EL (cell line): ENCODE measurements at regions not wholly inside any gene's neighbourhood (a gene's known extent, or its start where the extent isn't known, plus 50 kb on each side); places are given as distances from the start of the nearest gene placed in this dataset.
A peak's percentile ranks its signal among the peaks of the same experiment; 100 is the strongest.

Experiments
- DNase-seq: peaks from one replicate; pipeline ENCODE4 v3.0.0-alpha.2; 2016

DNA sequence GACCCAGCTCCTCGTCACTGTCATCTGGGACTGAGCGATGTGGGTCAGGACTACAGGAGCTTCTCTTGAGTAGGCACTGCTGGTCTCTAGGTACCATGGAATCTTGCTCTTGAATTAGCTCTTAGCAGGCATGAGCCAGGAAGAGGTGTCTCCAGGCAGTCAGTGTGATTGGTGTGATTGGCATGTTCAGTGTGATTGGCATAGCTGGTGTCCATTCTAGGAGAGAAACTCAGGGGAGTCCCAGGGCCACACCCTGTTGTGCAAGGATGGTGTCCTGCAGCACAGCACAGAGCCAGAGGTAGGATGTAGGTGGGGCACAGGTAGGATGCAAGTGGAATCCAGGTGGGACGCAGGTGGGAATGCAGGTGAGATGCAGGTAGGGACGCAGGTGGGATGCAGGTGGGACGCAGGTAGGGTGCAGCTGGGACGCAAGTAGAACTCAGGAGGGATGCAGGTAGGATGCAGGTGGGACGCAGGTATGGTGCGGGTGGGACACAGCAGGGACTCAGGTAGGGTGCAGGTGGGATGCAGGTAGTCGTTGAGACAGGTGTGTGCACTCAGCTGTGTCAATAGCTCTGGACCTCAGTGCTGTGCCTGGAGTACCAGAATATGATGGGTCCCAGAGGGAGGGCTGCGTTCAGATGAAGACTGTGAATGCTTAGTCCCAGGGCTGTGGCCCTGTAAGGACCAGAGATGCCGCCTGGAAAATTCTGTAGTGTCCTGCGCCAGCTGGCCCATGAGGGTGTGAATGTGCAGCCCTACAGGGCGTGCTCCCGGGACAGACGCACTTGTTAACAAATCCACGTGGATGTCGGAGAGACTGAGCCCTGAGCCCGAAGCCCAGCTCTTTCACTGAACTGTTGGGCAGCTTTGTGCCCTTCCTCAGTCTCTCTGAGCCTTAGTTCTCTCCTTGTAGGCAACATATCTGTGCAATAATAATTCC, 248.2 kb upstream of the PITRM1 start:
- DNase-seq, result no peak

DNA sequence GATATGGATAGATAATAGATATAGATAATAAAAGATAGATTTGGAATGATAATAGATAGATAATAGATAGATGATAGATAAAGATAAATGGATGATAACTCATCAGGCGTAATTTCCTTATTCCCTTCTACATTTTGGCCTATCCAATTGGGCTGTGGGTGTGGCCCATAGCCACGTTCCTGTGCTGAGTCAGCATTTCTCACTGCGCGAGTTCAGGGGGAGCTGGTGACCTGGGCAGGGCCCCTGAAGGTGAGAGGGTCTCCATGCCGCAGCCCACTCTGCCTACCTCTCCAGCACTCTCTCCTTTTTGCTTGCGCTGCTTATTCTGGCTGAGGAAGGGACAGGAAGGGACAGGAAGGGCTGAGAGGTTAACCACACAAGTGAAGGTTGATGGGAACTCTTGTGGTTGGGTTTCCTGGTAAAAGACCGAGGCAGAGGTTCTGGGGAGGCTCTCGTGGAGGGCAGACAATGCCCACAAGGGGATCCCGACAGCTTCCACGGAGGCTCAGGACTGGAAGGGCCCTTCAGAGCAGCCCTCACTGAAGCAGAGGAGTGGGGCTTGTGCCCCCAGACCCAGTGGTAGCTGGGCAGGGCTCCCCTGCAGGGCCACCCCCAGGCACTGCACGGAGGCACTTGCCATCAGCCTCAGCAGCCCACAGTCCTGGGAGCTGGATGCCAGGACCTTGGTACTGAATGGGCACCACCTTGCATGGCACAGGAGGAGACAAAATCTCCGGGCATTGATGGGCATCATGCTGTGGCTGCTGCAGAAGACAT, 247.3 kb upstream of the PITRM1 start:
- no peak for DNase-seq

DNA sequence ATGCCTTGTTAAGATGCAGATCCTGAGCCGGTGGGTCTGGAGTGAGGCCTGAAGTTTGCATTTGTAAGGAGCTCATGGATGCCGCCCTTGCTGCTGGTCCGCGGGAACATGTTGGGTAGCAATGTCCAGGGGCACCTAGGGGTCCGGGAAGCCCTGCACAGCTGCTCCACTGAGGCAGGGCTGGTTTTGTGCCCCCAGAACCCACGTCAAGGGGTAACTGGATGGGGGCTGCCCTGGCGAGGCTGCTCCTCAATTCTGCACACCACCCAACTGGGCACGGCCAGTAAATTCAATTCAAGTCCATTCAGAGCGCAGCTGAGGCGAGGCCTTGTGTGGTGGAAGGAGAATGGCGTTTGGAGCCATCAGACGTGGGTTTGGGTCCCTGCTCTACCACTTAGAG, 246.3 kb upstream of the PITRM1 start:
- no peak for DNase-seq

DNA sequence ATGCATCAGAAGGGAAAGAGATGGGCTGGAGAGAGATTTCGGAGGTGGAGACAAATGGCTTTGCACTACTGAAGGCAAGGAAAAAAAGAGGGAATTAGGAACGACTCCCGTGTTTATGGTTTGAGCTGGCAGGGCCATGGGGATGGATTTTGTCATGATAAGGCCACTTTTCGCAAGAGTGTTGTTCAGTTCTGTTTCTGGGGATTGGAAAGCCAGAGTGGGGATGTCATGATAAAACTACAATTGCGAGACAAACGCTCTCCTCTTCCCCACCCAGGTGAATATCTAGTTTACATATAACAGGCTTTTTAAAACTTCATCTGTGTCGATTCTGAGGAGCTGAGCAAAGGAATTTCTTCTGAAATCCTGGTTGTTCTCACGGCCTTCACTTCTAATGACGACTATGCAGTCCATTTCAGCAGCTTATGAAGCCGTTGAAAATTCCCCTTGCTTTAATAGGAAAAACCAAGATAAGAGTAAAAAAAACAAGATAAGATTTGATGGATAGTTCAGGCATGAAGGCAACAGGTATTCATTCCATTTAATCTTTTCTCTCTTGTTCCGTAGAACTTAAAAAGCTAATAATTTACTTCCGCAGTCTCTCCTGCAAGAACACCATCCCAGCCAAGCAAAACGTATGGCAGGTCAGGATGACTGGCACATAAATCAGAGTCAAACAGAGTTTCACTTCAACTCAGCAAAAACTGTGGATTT, 245.6 kb upstream of the PITRM1 start:
- no peak for DNase-seq

DNA sequence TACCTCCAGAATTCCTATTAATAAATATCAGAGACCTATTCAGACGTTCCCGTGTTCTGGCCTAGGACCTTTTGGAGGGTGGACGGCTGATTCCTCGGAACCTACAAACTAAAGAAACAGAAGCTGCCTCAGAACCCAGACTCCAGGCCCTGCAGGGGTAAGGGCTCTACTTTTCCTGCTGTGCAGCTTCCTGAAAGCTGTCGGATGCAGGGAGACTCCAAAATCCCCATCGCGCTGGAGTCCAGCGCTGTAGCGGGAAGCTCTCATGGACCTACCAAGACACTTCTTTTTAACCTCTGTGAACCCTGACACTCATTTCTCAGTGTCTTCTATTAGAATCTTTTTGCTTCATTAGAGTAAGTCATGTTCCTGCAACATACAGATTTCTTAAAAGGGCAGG, 244.5 kb upstream of the PITRM1 start:
- no peak for DNase-seq

DNA sequence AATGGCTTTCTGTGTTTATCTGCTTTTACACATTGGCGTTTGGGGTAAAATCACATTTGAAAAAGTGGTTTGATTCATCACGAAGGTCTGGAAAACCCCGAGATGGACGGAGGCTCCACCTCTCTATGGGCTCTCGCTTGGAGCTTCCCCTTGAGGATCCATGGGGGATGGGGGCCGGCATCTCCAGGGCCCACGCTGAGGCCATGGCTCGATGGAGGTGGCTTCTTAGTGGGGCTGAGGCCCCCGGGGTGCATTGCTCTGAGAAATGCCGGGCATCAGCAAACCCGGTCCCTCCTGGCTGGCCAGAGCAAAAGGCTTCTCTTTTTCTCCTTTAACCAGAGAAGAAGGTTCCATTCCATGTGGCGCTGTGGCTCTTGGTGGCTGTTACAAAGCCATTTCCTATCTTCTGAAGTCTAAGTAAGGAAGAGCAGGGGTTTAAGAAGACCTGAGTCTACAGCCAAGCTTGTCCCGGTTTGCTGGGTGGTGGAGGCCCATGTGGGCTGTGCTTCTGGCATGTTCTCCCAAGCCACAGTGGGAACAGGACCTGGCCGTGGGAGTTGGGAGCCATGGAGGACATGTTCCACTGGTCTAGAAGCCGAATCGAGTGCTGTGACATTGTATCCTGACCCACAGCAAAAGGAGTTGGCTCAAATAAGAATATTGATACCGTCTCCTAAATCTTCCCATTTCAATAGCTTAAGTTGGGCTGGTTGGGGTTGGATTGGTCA, 243.5 kb upstream of the PITRM1 start:
- no peak for DNase-seq

DNA sequence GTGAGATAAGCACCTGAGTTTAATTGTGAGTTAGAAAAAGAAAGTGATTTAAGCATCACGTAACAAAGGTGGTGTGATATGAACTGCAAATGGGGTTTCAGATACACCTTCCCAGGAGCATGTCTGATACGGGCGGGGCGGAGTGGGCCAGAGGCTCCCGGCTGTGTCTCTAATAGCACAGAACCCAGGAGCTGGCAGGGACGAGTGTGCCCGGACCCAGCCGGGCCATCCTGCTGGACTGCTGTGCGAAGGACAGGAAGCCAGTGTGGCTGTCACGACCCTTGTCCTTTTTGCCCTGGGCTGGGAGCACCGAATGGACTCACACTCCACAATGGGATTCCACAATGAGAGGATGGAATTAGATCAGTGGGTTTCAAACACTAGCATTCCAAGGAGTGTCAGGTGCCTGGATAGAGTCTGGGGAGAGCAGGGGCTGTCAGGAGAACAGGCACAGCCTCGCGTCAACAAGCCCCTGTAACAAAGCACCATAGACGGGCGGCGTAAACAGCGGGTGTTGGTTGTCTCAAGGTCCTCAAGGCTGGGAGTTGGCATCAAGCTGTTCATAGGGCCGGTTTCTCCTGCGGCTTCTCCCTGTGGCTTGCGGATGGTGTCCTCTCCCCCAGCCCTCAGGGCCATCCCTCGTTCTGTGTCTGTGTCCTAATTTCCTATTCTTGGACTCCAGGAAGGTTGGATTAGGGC, 242.6 kb upstream of the PITRM1 start:
- DNase-seq, result no peak

DNA sequence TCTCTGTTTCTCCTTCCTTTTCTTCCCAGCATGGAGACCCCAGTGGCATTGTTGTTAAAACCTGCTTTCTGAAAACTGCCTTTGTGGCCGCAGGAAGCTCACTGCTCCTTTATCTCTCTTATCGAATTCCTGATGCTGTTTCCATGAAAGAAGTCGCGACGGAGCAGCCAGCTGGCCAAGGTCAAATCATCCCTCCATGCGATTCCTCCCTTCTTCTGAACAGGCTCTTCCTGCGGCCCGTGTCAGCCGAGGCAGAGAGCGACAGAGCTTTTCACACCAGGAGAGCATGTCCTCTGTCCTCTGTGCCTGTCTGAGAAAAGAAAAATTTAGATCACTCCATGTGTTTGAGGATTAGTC, 242.1 kb upstream of the PITRM1 start:
- DNase-seq, result no peak

DNA sequence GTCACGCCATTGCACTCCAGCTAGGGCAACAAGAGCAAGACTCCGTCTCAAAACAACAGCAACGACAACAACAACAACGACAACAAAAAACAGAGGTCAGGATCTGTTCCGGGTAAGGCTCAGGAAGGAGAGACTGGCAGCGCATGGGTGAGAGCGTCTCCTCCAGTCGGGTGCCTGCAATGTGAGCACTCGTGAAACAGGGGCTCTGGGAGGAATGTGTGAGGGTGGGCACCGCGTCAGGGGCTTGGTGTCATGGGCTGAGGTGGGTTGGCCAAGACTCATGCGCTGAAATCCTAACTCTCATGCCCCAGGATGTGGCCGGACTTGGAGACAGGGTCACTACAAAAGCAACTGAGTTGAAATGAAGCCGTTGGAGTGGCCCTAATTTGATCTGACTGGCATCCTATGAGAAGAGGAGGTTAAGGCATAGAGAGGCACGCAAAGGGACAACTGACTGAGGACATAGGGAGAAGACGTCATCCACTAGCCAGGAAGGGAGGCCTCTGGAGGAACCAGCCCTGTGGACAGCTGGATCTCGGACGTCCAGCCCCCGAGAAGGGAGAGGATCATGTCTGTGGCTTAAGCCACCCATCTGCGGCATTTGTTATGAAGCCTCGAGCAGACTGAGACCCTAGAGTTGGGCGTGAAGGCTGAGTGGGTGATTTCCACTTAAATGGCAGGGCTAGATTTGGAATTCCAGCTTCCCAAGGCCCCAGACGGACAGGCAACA, 241.5 kb upstream of the PITRM1 start:
- DNase-seq, result no peak

DNA sequence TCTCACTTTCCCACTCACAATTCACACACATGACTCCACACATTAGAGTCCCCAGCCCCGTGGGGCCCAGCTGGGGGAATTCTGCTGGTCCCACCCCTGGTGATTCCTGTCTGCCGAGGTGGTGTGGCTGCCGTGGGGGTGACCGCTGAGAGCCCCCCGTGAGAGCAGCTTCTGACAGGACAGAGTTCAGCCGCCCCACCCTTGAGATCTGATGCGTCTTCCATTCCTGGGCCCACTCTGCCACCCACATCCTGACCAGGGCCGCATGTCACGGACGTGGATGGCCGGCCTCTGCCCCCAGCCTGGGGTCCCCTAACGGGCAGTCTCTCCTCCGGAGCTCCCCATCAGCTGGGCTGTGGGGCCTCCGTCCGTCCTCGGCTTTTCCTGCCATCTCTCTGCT, 240.1 kb upstream of the PITRM1 start:
- DNase-seq, result no peak

DNA sequence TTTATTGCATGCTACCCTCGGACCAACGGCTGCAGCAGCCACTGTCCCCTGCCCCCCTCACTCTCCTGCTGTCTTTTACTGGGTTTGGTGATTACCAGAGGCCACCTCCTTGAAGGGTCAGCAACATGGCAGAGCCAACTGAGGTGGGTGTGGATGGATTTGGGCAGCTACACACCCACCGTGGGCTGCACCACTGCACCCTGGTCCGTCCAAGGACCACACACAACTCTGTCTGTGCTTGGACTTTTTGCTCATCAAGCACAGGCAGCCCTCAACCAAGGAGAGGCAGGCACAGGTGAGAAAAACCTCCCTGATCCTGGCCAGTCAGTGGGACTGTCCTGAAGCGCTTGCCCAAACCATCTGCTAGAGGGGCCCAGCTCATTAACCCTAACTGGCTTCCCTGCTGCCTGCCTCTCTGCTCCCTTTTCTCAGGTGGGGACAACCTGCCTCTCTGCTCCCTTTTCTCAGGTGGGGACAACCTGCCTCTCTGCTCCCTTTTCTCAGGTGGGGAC, 239.5 kb upstream of the PITRM1 start:
- DNase-seq, result no peak

DNA sequence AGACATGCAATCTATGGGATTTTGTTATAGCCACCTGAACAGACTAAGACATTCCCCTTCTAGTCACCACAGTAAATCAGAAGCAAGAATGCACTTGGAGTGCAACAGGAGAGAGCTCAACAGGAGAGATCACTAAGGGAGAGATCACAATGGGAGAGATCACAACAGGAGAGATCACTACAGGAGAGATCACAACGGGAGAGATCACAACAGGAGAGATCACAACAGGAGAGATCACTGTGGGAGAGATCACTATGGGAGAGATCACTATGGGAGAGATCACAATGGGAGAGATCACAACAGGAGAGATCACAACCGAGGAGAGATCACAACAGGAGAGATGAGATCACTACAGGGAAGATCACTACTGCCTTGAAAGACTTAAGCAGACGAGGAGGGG, 238.5 kb upstream of the PITRM1 start:
- no peak for DNase-seq

DNA sequence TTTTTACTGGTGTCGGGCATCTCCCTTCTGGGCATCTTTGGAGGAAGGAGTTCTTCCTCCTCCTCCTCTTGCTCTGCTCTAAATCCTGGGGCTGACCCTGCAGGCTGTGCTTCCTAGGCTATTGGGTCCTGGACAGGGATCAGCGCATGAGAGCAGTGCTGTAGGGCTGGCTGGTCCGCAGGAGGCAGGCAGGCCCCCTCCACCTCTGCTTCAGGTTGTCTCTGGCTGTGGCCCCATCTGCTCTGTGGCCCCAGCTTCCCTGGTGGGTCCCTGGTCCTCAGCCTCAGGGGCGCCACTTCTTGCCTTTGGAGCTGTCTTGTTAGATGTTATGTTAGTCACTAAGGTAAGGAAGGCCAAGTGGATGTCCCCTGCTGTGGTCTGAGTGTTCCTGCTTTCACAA, 237.3 kb upstream of the PITRM1 start:
- DNase-seq, result no peak

DNA sequence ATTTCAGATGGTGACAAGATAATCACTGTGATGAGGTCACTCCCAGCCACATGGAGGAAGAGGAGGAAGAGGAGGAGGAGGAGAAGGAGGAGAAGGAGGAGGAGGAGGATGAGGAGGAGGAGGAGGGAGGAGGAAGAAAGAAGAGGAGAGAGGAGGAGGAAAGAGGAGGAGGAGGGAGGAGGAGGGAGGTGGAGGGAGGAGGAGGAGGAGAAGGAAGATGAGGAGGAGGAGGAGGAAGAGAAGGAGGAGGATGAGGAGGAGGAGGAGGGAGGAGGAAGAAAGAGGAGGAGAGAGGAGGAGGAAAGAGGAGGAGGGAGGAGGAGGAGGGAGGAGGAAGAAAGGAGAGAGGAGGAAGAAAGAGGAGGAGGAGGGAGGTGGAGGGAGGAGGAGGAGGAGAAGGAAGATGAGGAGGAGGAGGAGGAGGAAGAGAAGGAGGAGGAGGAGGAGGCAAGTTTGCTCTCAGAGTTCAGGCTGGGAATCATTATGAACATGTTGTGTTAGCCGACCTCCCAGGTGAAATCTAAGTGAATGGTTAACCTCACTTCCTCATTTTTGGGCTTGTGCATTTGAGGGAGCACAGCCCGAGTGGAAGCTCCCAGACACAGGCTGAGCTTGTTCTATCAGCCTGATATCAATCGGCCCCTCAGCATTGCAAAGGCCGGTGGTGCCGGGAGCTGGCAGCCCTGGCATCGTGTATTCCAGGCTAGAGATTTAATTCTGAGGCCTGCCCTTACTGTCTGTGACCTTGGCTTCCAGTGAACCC, 236.2 kb upstream of the PITRM1 start:
- DNase-seq, result no peak

DNA sequence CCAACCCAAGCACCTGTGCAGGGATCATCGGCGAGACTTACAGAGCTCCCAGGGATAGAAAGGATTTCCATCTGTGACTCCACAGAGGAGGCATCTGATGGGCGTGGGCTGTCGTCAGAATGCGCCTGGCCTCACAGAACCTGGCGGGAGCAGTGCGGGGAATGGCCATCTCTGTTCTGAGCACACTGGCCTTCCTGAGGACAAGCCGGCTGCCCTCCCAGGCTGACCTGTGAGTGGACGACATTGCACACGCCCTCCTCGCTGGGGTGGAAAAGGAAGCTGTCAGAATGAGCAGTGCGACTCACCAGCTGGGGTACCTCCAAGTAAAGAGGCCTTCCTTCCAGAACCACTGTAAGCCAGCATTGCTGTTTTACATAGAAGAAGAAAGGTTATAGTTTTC, 234.6 kb upstream of the PITRM1 start:
- peak; percentile 26 for DNase-seq

DNA sequence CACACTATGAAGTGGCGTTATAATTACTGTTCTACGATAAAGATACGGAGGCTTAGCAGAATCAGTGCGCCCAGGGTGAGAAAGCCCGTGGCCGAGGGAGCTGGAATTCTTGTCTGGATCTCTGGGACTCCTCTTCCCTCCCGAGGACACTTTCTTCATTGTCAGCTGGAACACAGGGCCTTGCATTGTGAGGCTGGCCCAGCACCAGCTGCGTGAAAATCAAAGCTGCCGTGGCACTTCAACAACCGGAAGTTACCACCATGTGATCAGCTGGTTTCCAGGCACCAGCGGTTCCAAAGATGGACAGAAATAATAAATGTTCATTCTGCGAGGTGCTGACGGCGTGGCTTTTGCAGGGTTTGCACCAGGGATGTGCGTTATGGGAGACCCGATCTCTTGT, 234.0 kb upstream of the PITRM1 start:
- no peak for DNase-seq

DNA sequence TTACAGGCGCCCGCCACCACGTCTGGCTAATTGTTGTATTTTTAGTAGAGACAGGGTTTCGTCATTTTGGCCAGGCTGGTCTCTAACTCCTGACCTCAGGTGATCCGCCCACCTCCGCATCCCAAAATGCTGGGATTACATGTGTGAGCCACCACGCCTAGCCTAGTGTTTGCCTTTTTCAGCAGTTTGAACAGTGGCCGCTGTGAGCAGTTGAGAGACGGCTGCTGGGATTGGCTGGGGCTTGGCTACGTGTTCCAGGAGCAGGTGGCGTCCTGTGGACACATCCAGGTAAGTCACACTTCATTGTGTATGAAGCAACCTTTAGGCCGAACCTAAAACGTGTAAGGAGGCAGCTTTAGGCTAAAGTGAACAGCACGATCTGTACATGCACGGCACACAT, 231.8 kb upstream of the PITRM1 start:
- DNase-seq, result no peak

DNA sequence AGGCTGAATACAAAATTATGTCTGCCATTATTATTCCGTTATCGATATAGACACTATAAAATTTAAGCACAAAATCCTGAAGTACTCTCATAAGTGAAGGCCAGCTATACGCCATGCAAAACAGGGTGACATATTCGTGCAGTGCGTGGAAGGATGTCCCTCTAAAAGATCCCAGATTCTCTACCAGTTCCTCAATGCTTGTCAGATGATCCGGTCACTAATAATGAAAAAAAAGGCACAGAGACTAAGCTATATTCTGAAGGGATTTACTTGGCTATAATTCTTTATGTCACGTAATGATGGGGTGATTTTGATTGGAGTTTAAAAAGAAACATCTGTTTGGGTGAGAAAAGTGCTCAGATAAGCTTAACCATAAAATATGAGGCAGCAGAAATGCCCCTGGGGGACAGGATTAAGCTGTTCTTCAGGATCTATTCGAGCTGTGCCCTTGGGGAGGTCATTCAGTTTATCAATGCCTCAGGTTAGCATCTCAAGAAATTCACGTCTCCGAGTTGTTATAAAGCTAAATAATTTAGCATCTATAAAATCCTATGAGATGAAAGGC, 229.7 kb upstream of the PITRM1 start:
- DNase-seq, result no peak

DNA sequence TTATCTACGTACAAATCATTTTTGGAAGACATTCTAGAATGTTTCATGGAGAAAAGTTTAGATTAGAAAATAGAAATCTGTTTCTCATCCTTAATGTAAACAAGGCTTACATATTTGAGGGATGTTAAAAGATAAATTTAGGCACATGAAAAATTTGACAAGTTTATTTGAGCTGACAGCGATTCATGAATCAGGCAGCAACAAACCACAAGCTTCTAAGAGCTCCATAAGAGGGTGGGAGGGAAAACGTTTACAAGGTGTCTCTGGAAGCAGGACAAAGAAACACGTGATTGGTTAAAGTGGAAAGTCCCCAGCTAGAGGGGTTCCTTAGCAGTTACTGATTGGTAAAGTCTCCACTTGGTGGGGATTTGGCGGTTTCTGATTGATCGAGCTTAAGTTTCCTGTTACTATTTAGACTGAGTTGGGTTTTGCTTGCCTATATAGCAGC, 228.9 kb upstream of the PITRM1 start:
- peak; percentile 80 for DNase-seq

DNA sequence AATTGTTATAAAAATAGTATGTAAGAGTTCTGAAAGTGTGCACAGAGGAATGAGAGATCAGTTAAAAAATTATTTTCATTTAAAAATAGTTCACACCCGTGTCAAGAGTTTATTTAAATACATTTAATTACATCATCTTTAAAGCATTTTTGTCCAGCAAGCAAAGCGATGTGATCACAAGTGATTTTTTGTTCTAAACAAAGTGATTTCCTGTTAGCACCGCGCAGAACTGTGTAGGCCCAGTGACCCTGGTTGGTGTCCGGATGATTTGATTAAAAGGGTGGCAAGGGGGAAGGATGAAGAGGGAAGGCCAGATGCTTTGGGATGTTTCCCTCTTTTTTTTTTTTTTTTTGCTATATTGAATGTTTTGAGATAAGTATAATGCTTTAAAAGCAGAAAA, 227.8 kb upstream of the PITRM1 start:
- peak; percentile 30 for DNase-seq
